A549 (cell line): ENCODE measurements at regions not wholly inside any gene's neighbourhood (a gene's known extent, or its start where the extent isn't known, plus 50 kb on each side); places are given as distances from the start of the nearest gene placed in this dataset.

Source experiments
- CBX2 ChIP-seq: fragments of 200-600 bp; sonication (generic); IDR thresholded peaks from 2 replicates; pipeline ENCODE4 v1.6.1; 2016; ENCODE audit warnings: low read depth, mild to moderate bottlenecking, borderline replicate concordance
- CTCF ChIP-seq: fragments of >200 bp; sonication (Bioruptor Twin); formaldehyde crosslinking; IDR thresholded peaks from 3 replicates; pipeline ENCODE4 v1.5.1; 2016
- ELK1 ChIP-seq: fragments of 150-350 bp; IDR thresholded peaks from 2 replicates; pipeline ENCODE4 v1.6.1; 2014; ENCODE audit warnings: low read depth, mild to moderate bottlenecking, low read length
- MAZ ChIP-seq: fragments of 150-350 bp; IDR thresholded peaks from 2 replicates; pipeline ENCODE4 v1.6.1; 2014; ENCODE audit warnings: antibody characterized with exemption, low read depth, low read length, borderline replicate concordance
- MYC ChIP-seq: IDR thresholded peaks from 2 replicates; pipeline ENCODE4 v1.6.1; 2012; ENCODE audit warnings: mild to moderate bottlenecking, inconsistent platforms, low read length, improper control_type of control experiment, borderline replicate concordance
- NFE2L2 ChIP-seq: fragments of 150-350 bp; conservative IDR thresholded peaks from 2 replicates; pipeline ENCODE4 v1.6.1; 2014; ENCODE audit warnings: low read length
- PHF8 ChIP-seq: fragments of 200-600 bp; sonication (generic); IDR thresholded peaks from 2 replicates; pipeline ENCODE4 v1.6.1; 2016; ENCODE audit warnings: low read depth, mild to moderate bottlenecking, antibody characterized with exemption, moderate library complexity, borderline replicate concordance
- POLR2A ChIP-seq: IDR thresholded peaks from 2 replicates; pipeline ENCODE4 v1.6.1; 2012; ENCODE audit warnings: mild to moderate bottlenecking, low read length
- RAD21 ChIP-seq, 2 experiments: fragments of >200 bp in 1 of 2; sonication (Bioruptor Twin) in 1 of 2; formaldehyde crosslinking in 1 of 2; IDR thresholded peaks in 1 of 2; conservative IDR thresholded peaks in 1 of 2; 2 replicates in 1 of 2; 3 replicates in 1 of 2; pipeline ENCODE4 v1.6.1; 2012 to 2018; ENCODE audit warnings: inconsistent platforms in 1 of 2
- RFX5 ChIP-seq: fragments of 450-650 bp; IDR thresholded peaks from 2 replicates; pipeline ENCODE4 v1.7.1; 2014; ENCODE audit warnings: antibody characterized with exemption, mild to moderate bottlenecking, moderate library complexity
- USF2 ChIP-seq: fragments of 450-650 bp; IDR thresholded peaks from 2 replicates; pipeline ENCODE4 v1.6.1; 2014; ENCODE audit warnings: antibody characterized with exemption

- TF ChIP-seq NFE2L2 (no peak), PHF8 (no peak), CBX2 (no peak), POLR2A (no peak), MAZ (no peak), CTCF (no peak), RFX5 (no peak), RAD21 (conservative IDR thresholded peaks at IDR 0.05 in 1 of 2, IDR thresholded peaks at IDR 0.05 in 1 of 2) (no peak), USF2 (no peak), MYC (no peak), ELK1 (no peak)
Observed at GRCh38 chr4:81667539-81667938, 195.8 kb upstream of the RASGEF1B start.
